ENCODE measurements at regions not wholly inside any gene's neighbourhood (a gene's known extent, or its start where the extent isn't known, plus 50 kb on each side); places are given as distances from the start of the nearest gene placed in this dataset.
A peak's percentile ranks its signal among the peaks of the same experiment; 100 is the strongest.

GRCh38 chr6:19632230-19632629 lies 204.9 kb upstream of the ID4 start:
- TF ChIP-seq CTCF (IDR thresholded peaks at IDR 0.05) (no peak), YY1 (IDR thresholded peaks at IDR 0.05; ENCODE audit: low read depth) (peak; percentile 50; the same call in 1 of the 2 replicates), TAF1 (IDR thresholded peaks at IDR 0.05; ENCODE audit: borderline replicate concordance, low read depth, low read length) (no peak), IRF3 (IDR thresholded peaks at IDR 0.05; ENCODE audit: low read depth, low read length) (no peak), RXRA (IDR thresholded peaks at IDR 0.05; ENCODE audit: borderline replicate concordance, low read depth) (no peak), RAD21 (IDR thresholded peaks at IDR 0.05; ENCODE audit: low read length) (no peak), EP300 (IDR thresholded peaks at IDR 0.05; ENCODE audit: borderline replicate concordance in 1 of 2, low read depth in 1 of 2, low read length in 1 of 2) (no peak), REST (IDR thresholded peaks at IDR 0.05; ENCODE audit: low read depth, low read length) (no peak), GATA2 (CRISPR knock-in tag; IDR thresholded peaks at IDR 0.05) (no peak), GABPA (IDR thresholded peaks at IDR 0.05; ENCODE audit: low read depth) (no peak), RCOR1 (IDR thresholded peaks at IDR 0.05; ENCODE audit: low read length) (no peak), SMC3 (IDR thresholded peaks at IDR 0.05; ENCODE audit: low read depth, low read length) (no peak)
